Stomach (tissue), 4 donors: ENCODE measurements at regions not wholly inside any gene's neighbourhood (a gene's known extent, or its start where the extent isn't known, plus 50 kb on each side); places are given as distances from the start of the nearest gene placed in this dataset.

ENCODE experiments used
- EP300 ChIP-seq: sonication (generic); formaldehyde crosslinking; IDR thresholded peaks from one replicate; pipeline ENCODE4 v1.6.1; 2017; ENCODE audit warnings: antibody characterized with exemption
- POLR2A ChIP-seq, 4 donors: fragments of 450-650 bp; IDR thresholded peaks; one replicate each; pipeline ENCODE4 v1.6.1; 2016; ENCODE audit warnings: antibody characterized with exemption in 4 of 4, control low read depth in 2 of 4, mild to moderate bottlenecking in 1 of 4, moderate library complexity in 1 of 4
- POLR2AphosphoS5 ChIP-seq, 3 donors: sonication (generic); formaldehyde crosslinking; IDR thresholded peaks; one replicate each; pipeline ENCODE4 v1.6.1; 2016; ENCODE audit warnings: antibody characterized with exemption in 3 of 3
- TF ChIP-seq, protein P1 (sequence below), 7 experiments: fragments of 450-650 bp in 4 of 7; fragments of 200-600 bp in 3 of 7; sonication (generic) in 3 of 7; IDR thresholded peaks; one replicate each; pipeline ENCODE4 v1.5.1; 2016 to 2019; ENCODE audit warnings: antibody characterized with exemption in 7 of 7, control low read depth in 2 of 7, mild to moderate bottlenecking in 1 of 7

DNA sequence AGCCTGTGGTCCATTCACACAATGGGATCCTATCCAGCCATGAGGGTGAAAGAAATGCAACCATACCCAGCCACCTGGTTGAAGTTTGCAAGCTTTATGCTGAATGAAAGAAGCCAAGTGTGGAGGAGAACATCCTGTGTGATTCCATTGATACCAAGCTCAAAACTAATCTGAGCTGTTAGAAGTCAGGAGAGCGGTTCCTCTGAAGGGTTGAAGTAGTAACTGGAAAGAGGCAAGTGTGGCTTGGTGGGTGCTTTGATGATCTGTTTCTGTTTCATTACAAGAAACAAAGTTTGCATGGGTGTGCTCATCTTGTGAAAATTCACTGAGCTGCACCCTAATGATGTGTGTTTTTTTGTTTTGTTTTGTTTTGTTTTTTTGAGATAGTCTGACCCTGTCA, 99.4 kb downstream of the SALL1 start:
- TF ChIP-seq, protein P1, sequence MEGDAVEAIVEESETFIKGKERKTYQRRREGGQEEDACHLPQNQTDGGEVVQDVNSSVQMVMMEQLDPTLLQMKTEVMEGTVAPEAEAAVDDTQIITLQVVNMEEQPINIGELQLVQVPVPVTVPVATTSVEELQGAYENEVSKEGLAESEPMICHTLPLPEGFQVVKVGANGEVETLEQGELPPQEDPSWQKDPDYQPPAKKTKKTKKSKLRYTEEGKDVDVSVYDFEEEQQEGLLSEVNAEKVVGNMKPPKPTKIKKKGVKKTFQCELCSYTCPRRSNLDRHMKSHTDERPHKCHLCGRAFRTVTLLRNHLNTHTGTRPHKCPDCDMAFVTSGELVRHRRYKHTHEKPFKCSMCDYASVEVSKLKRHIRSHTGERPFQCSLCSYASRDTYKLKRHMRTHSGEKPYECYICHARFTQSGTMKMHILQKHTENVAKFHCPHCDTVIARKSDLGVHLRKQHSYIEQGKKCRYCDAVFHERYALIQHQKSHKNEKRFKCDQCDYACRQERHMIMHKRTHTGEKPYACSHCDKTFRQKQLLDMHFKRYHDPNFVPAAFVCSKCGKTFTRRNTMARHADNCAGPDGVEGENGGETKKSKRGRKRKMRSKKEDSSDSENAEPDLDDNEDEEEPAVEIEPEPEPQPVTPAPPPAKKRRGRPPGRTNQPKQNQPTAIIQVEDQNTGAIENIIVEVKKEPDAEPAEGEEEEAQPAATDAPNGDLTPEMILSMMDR (IDR thresholded peaks at IDR 0.05), result no peak
- no peak for TF ChIP-seq POLR2A (IDR thresholded peaks at IDR 0.05)
- TF ChIP-seq EP300, result no peak
- TF ChIP-seq POLR2AphosphoS5 (IDR thresholded peaks at IDR 0.05), result no peak
